SU-DHL-6 (cell line): ENCODE measurements at regions not wholly inside any gene's neighbourhood (a gene's known extent, or its start where the extent isn't known, plus 50 kb on each side); places are given as distances from the start of the nearest gene placed in this dataset.
A peak's percentile ranks its signal among the peaks of the same experiment; 100 is the strongest.

Source experiments
- H2AFZ ChIP-seq: fragments of 200-600 bp; sonication (generic); 2 replicates; pipeline ENCODE4 v1.6.1; 2014; ENCODE audit warnings: low read depth, mild to moderate bottlenecking, moderate library complexity, mixed read lengths, antibody characterized with exemption, low read length; ENCODE audit not compliant: severe bottlenecking
- H3F3A ChIP-seq: fragments of 200-600 bp; shearing (Covaris generic); 2 replicates; pipeline ENCODE4 v1.6.0; 2016; ENCODE audit warnings: antibody characterized with exemption, mild to moderate bottlenecking; ENCODE audit not compliant: insufficient read depth
- H3K27ac ChIP-seq: fragments of 200-600 bp; sonication (generic); 2 replicates; pipeline ENCODE4 v1.5.1; 2016; ENCODE audit warnings: low read depth, mild to moderate bottlenecking, low read length, moderate library complexity, mixed read lengths
- H3K27me3 ChIP-seq: fragments of 200-600 bp; sonication (generic), shearing (Covaris generic); 2 replicates; pipeline ENCODE4 v1.6.0; 2014; ENCODE audit warnings: mild to moderate bottlenecking, low read length
- H3K36me3 ChIP-seq: fragments of 200-600 bp; sonication (generic); 2 replicates; pipeline ENCODE4 v1.6.1; 2014; ENCODE audit warnings: mild to moderate bottlenecking, low read length, mixed read lengths
- H3K4me2 ChIP-seq: fragments of 300-600, 200-600 bp; shearing (Covaris generic), sonication (generic); 2 replicates; pipeline ENCODE4 v1.6.0; 2014; ENCODE audit warnings: low read length, low read depth, mild to moderate bottlenecking; ENCODE audit not compliant: poor library complexity, severe bottlenecking
- H3K4me3 ChIP-seq: fragments of 200-600 bp; sonication (generic); 2 replicates; pipeline ENCODE4 v1.5.1; 2014; ENCODE audit warnings: antibody characterized with exemption, low read length, mild to moderate bottlenecking, mixed read lengths; ENCODE audit not compliant: insufficient read depth, poor library complexity, severe bottlenecking
- H3K79me2 ChIP-seq: fragments of 200-600 bp; sonication (generic); 2 replicates; pipeline ENCODE4 v1.6.1; 2014; ENCODE audit warnings: mild to moderate bottlenecking, low read length, moderate library complexity; ENCODE audit not compliant: insufficient read depth
- H3K9ac ChIP-seq: fragments of 200-600 bp; sonication (generic); 2 replicates; pipeline ENCODE4 v1.7.0; 2014; ENCODE audit warnings: mild to moderate bottlenecking, low read length
- H3K9me2 ChIP-seq: fragments of 200-600 bp; sonication (generic); replicated peaks from 2 replicates; pipeline ENCODE4 v1.6.1; 2014; ENCODE audit warnings: low read length; ENCODE audit not compliant: insufficient read depth
- H3K9me3 ChIP-seq: fragments of 200-600 bp; sonication (generic); 2 replicates; pipeline ENCODE4 v1.6.1; 2014; ENCODE audit warnings: low read length, mixed read lengths; ENCODE audit not compliant: insufficient read depth
- H4K20me1 ChIP-seq: fragments of 200-600 bp; sonication (generic); 2 replicates; pipeline ENCODE4 v1.6.1; 2014; ENCODE audit warnings: low read depth, mild to moderate bottlenecking, antibody characterized with exemption, low read length, moderate library complexity, mixed read lengths
- EZH2phosphoT487 ChIP-seq: fragments of 200-600 bp; sonication (generic), shearing (Covaris generic); conservative IDR thresholded peaks from 2 replicates; pipeline ENCODE4 v1.6.1; 2018; ENCODE audit warnings: mild to moderate bottlenecking, antibody characterized with exemption, low read length, moderate library complexity, mixed read lengths
- TF ChIP-seq, protein P1 (sequence below): fragments of 200-600 bp; sonication (generic); IDR thresholded peaks from one replicate; pipeline ENCODE4 v1.5.1; 2017; ENCODE audit warnings: antibody characterized with exemption, mild to moderate bottlenecking, low read length, moderate library complexity; ENCODE audit not compliant: insufficient read depth, poor library complexity, severe bottlenecking

DNA sequence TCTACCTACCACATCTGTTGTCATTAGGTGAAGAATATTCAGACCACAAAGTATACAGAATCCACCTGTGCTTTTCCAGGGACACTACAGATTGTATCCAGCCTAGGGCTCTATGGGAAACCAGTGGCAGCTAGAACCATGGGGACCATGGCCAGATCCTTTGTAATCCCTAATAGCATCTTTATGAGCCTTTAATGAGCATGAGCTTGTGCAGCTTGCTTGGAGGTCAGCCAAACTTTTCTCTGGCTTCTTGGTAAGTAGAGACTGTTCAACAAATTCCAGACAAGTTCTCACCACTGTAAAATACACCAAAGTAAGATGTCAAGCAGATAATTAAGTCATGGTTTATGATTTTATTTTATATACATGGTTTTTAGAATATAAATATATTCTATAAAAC is 301.6 kb upstream of the ADGRB3 start:
- Histone ChIP-seq H3K4me2 (no peak overlapping the region), H4K20me1 (no peaks in the 10 kb centered on the region), H2AFZ (no peak overlapping the region), H3K9me3 (no peaks in the 10 kb centered on the region), H3K36me3 (no peaks in the 10 kb centered on the region), H3K27me3 (no peaks in the 10 kb centered on the region), H3K4me3 (no peak overlapping the region), H3K27ac (no peak overlapping the region), H3K79me2 (no peaks in the 10 kb centered on the region), H3K9ac (no peak overlapping the region), H3F3A (no peaks in the 10 kb centered on the region), H3K9me2 (no peaks in the 10 kb centered on the region)
- TF ChIP-seq, protein P1, sequence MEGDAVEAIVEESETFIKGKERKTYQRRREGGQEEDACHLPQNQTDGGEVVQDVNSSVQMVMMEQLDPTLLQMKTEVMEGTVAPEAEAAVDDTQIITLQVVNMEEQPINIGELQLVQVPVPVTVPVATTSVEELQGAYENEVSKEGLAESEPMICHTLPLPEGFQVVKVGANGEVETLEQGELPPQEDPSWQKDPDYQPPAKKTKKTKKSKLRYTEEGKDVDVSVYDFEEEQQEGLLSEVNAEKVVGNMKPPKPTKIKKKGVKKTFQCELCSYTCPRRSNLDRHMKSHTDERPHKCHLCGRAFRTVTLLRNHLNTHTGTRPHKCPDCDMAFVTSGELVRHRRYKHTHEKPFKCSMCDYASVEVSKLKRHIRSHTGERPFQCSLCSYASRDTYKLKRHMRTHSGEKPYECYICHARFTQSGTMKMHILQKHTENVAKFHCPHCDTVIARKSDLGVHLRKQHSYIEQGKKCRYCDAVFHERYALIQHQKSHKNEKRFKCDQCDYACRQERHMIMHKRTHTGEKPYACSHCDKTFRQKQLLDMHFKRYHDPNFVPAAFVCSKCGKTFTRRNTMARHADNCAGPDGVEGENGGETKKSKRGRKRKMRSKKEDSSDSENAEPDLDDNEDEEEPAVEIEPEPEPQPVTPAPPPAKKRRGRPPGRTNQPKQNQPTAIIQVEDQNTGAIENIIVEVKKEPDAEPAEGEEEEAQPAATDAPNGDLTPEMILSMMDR: no peak
- no peak for TF ChIP-seq EZH2phosphoT487

- Histone ChIP-seq H4K20me1 (no peaks in the 10 kb centered on the region), H3K4me2 (no peak overlapping the region), H3K36me3 (no peaks in the 10 kb centered on the region), H3K79me2 (no peaks in the 10 kb centered on the region), H3K4me3 (no peak overlapping the region), H3K9me2 (no peaks in the 10 kb centered on the region), H3K9me3 (no peaks in the 10 kb centered on the region), H3K27ac (no peak overlapping the region), H3K27me3 (no peaks in the 10 kb centered on the region), H2AFZ (peak overlapping the region; percentile 26), H3F3A (no peaks in the 10 kb centered on the region), H3K9ac (no peak overlapping the region)
- no peak for TF ChIP-seq EZH2phosphoT487
- TF ChIP-seq, protein P1: no peak
These were observed 306.9 kb upstream of the ADGRB3 start for GRCh38 chr6:68328156-68328555.

GRCh38 chr6:68326762-68327161 is 308.3 kb upstream of the ADGRB3 start:
- Histone ChIP-seq H3K27me3 (no peaks in the 10 kb centered on the region), H3K4me2 (no peak overlapping the region), H3K4me3 (no peak overlapping the region), H3K27ac (no peak overlapping the region), H4K20me1 (no peaks in the 10 kb centered on the region), H3K9ac (no peak overlapping the region), H3K9me2 (no peaks in the 10 kb centered on the region), H3K9me3 (no peaks in the 10 kb centered on the region), H3K36me3 (no peaks in the 10 kb centered on the region), H3K79me2 (no peaks in the 10 kb centered on the region), H2AFZ (no peak overlapping the region), H3F3A (no peaks in the 10 kb centered on the region)
- no peak for TF ChIP-seq EZH2phosphoT487
- TF ChIP-seq, protein P1: no peak

GRCh38 chr6:68317366-68317765 is 317.7 kb upstream of the ADGRB3 start:
- Histone ChIP-seq H3K4me3 (no peak overlapping the region), H4K20me1 (no peaks in the 10 kb centered on the region), H3K79me2 (no peaks in the 10 kb centered on the region), H3K4me2 (no peak overlapping the region), H3K9me2 (no peaks in the 10 kb centered on the region), H3K27me3 (no peaks in the 10 kb centered on the region), H3K9ac (no peak overlapping the region), H3K27ac (no peak overlapping the region), H3K36me3 (no peaks in the 10 kb centered on the region), H3F3A (no peaks in the 10 kb centered on the region), H3K9me3 (no peaks in the 10 kb centered on the region), H2AFZ (peak overlapping the region; percentile 7)
- TF ChIP-seq EZH2phosphoT487: no peak
- TF ChIP-seq, protein P1: no peak
